ENCODE measurements at regions not wholly inside any gene's neighbourhood (a gene's known extent, or its start where the extent isn't known, plus 50 kb on each side); places are given as distances from the start of the nearest gene placed in this dataset.
"Not testable (repeated sequence)": the region's sequence is repeated elsewhere in the genome, so short reads cannot be mapped to it uniquely, and the experiment has no call there.

- H3K27ac ChIP-seq, result no peak overlapping the region
- H2AFZ ChIP-seq, result peak overlapping the region; percentile 8; the same call in 1 of the 2 replicates
- no peaks in the 10 kb centered on the region for H3K9me2 ChIP-seq (ENCODE audit: insufficient read depth)
- no peaks in the 10 kb centered on the region for H3K79me2 ChIP-seq (ENCODE audit: low read depth)
- no peaks in the 10 kb centered on the region for H3K27me3 ChIP-seq (ENCODE audit: insufficient read depth, low read depth)
- no peak overlapping the region for H3K4me3 ChIP-seq
- no peak for DNase-seq
- peaks cover 20% of the 10 kb centered on the region; the same call in 1 of the 2 replicates for H3K9me3 ChIP-seq (ENCODE audit: insufficient read depth, low read depth)
- H3K4me2 ChIP-seq, result no peak overlapping the region
- TF ChIP-seq EZH2 (IDR thresholded peaks at IDR 0.05; ENCODE audit: low read depth) (no peak), CTCF (conservative IDR thresholded peaks at IDR 0.05) (no peak)
- H4K20me1 ChIP-seq (ENCODE audit: insufficient read depth), result no peaks in the 10 kb centered on the region
- no peaks in the 10 kb centered on the region for H3K4me1 ChIP-seq (replicated peaks; ENCODE audit: insufficient read depth)
- intact Hi-C loops (cut with micrococcal nuclease; ENCODE audit: unreplicated experiment), result no loop called here
- ChIA-PET CTCF (no interaction called here), POLR2A (ENCODE audit: unreplicated experiment) (no interaction called here)
- no peaks in the 10 kb centered on the region; the same call in 1 of the 2 replicates for H3F3A ChIP-seq (ENCODE audit: insufficient read depth, low read depth)
- BruUV-seq (replicated peaks), result no TSS peak
- no peaks in the 10 kb centered on the region for H3K36me3 ChIP-seq (ENCODE audit: low read depth)
These were observed 154.9 kb upstream of the EPHA4 start for GRCh38 chr2:221726894-221727513.

- ChIA-PET POLR2A (ENCODE audit: unreplicated experiment) (no interaction called here), CTCF (interaction anchor here (0.6 kb wide), 1 partner anchor 112 kb away, joined by 5 read pairs; no protein-coding TSS in a partner anchor)
- Histone ChIP-seq H3K4me2 (no peak overlapping the region), H2AFZ (no peak overlapping the region), H3K36me3 (ENCODE audit: low read depth) (no peaks in the 10 kb centered on the region), H3K9me2 (ENCODE audit: insufficient read depth) (no peaks in the 10 kb centered on the region), H3K27me3 (ENCODE audit: insufficient read depth, low read depth) (no peaks in the 10 kb centered on the region), H3F3A (ENCODE audit: insufficient read depth, low read depth) (no peaks in the 10 kb centered on the region), H3K4me3 (no peak overlapping the region), H3K4me1 (replicated peaks; ENCODE audit: insufficient read depth) (no peaks in the 10 kb centered on the region), H3K79me2 (ENCODE audit: low read depth) (no peaks in the 10 kb centered on the region), H4K20me1 (ENCODE audit: insufficient read depth) (no peaks in the 10 kb centered on the region), H3K9me3 (ENCODE audit: insufficient read depth, low read depth) (peaks cover 20% of the 10 kb centered on the region; the same call in 1 of the 2 replicates), H3K27ac (no peak overlapping the region)
- no peak for TF ChIP-seq CTCF (conservative IDR thresholded peaks at IDR 0.05)
- no peak for TF ChIP-seq EZH2 (IDR thresholded peaks at IDR 0.05; ENCODE audit: low read depth)
- no TSS peak for BruUV-seq (replicated peaks)
- no peak for DNase-seq
- intact Hi-C loops (cut with micrococcal nuclease; ENCODE audit: unreplicated experiment), result no loop called here
These were observed 152.6 kb upstream of the EPHA4 start for GRCh38 chr2:221724631-221725203.

GRCh38 chr2:221724117-221724516, 152.0 kb upstream of the EPHA4 start:
- H3K4me3 ChIP-seq; H3K9me2 ChIP-seq (ENCODE audit: insufficient read depth); intact Hi-C loops (cut with micrococcal nuclease; ENCODE audit: unreplicated experiment); POLR2A ChIA-PET (ENCODE audit: unreplicated experiment); H3K4me2 ChIP-seq; CTCF ChIA-PET; H3F3A ChIP-seq (ENCODE audit: insufficient read depth, low read depth); H3K27ac ChIP-seq; H4K20me1 ChIP-seq (ENCODE audit: insufficient read depth); H3K79me2 ChIP-seq (ENCODE audit: low read depth); DNase-seq; H2AFZ ChIP-seq; H3K4me1 ChIP-seq (replicated peaks; ENCODE audit: insufficient read depth); BruUV-seq (replicated peaks); H3K27me3 ChIP-seq (ENCODE audit: insufficient read depth, low read depth); H3K36me3 ChIP-seq (ENCODE audit: low read depth): not testable (repeated sequence)
- peaks cover 20% of the 10 kb centered on the region; the same call in 1 of the 2 replicates for H3K9me3 ChIP-seq (ENCODE audit: insufficient read depth, low read depth)

Data from PC-9 (cell line).